PC-3 (cell line): ENCODE measurements at regions not wholly inside any gene's neighbourhood (a gene's known extent, or its start where the extent isn't known, plus 50 kb on each side); places are given as distances from the start of the nearest gene placed in this dataset.

ENCODE experiments used
- CTCF ChIP-seq: fragments of 300-600 bp; sonication (generic); conservative IDR thresholded peaks from 2 replicates; pipeline ENCODE4 v1.5.1; 2017; ENCODE audit warnings: antibody characterized with exemption, low read depth, mild to moderate bottlenecking, low read length
- EZH2 ChIP-seq: fragments of 300-600 bp; sonication (generic); IDR thresholded peaks from one replicate; pipeline ENCODE4 v1.6.1; 2017; ENCODE audit warnings: antibody characterized with exemption, mild to moderate bottlenecking, low read length; ENCODE audit not compliant: unreplicated experiment

- TF ChIP-seq CTCF: no peak
- TF ChIP-seq EZH2: no peak
Measured at GRCh38 chr12:74328623-74329022, 209.0 kb upstream of the ATXN7L3B start.
